Pancreas (tissue), 10 donors: ENCODE measurements at regions not wholly inside any gene's neighbourhood (a gene's known extent, or its start where the extent isn't known, plus 50 kb on each side); places are given as distances from the start of the nearest gene placed in this dataset.

ENCODE experiments used
- ATAC-seq, 4 donors: fragments of 200-7000 bp; cut with Tn5 transposase; one replicate each; pipeline versions ENCODE4 v1.8.0 to v1.9.1; 2020; ENCODE audit warnings: mild to moderate bottlenecking in 4 of 4, moderate library complexity in 4 of 4
- DNase-seq, 6 donors: peaks; one replicate each; pipeline ENCODE4 v3.0.0-alpha.2; 2020
- FAIRE-seq: peaks from 2 replicates; lab custom pipeline; 2012; peaks lifted over from hg19 to GRCh38; lab: Jason Lieb, UNC
- H3K27ac ChIP-seq, 4 donors: fragments of 200-600 bp; sonication (generic); 1 replicate in 3 of 4; 2 replicates in 1 of 4; pipeline versions ENCODE4 v1.5.0 to v1.8.0; 2020
- H3K27me3 ChIP-seq, 4 donors: fragments of 200-600 bp; one replicate each; pipeline ENCODE4 v1.8.0; 2021
- H3K36me3 ChIP-seq, 3 donors: fragments of 200-600 bp; sonication (generic) in 1 of 3; one replicate each; pipeline versions ENCODE4 v1.5.0 to v1.8.0; 2020 to 2021
- H3K4me1 ChIP-seq, 3 donors: fragments of 200-600 bp; one replicate each; pipeline ENCODE4 v1.8.0; 2021
- H3K4me3 ChIP-seq, 4 donors: fragments of 200-600 bp; sonication (generic) in 2 of 4; one replicate each; pipeline versions ENCODE4 v1.5.0 to v1.8.0; 2020 to 2021
- H3K9me3 ChIP-seq, 4 donors: fragments of 200-600 bp; one replicate each; pipeline ENCODE4 v1.8.0; 2021
- WGBS, 2 donors: extraction: QIAGEN DNeasy Blood & Tissue Kit; methylation state at CpG; one replicate each; pipeline ENCODE4 v1.1.7; 2013; 5-methylcytosine and 5-hydroxymethylcytosine counted together
- intact Hi-C, 3 donors: fragments of 100-400 bp; cut with DNase I; formaldehyde crosslinking; loops; one replicate each; pipeline versions ENCODE4 v1.11.1 to v1.14.2; 2022
- TF ChIP-seq, protein P1 (sequence below), 4 donors: fragments of 200-600 bp; sonication (generic) in 3 of 4; IDR thresholded peaks; one replicate each; pipeline versions ENCODE4 v1.5.0 to v1.8.0; 2021; ENCODE audit warnings: antibody characterized with exemption in 4 of 4
- donor health status: healthy with polysubstance abuse.
- donor health status: DM: no; HTN: no; CAD: no; lungs with moderate emphysema.
- donor health status: DM: no; HTN: no; CAD: no.
- donor health status: control.
- donor health status: control.
- donor health status: Bipolar disorder and iron deficiency.
- donor health status: DM: yes; HTN: yes; CAD: no.
- donor health status: DM: no; HTN: no; CAD: no.
- donor health status: DM: no; HTN: no; CAD: no.
- donor health status: DM: yes; HTN: yes; CAD: no.

GRCh38 chr17:36755586-36755985 is 154.2 kb downstream of the MRM1 start:
- FAIRE-seq (no peak), ATAC-seq (no peak), DNase-seq (no peak)
- 43 to 44% methylated on average over 10 of the region's 10 CpGs for WGBS, 2 donors
- no peaks in the 10 kb centered on the region for H3K27me3 ChIP-seq
- H3K4me3 ChIP-seq, result no peak overlapping the region
- no peaks in the 10 kb centered on the region for H3K36me3 ChIP-seq
- H3K27ac ChIP-seq, result no peak overlapping the region
- intact Hi-C loops, result no loop called here
- H3K9me3 ChIP-seq, result no peaks in the 10 kb centered on the region
- TF ChIP-seq, protein P1, sequence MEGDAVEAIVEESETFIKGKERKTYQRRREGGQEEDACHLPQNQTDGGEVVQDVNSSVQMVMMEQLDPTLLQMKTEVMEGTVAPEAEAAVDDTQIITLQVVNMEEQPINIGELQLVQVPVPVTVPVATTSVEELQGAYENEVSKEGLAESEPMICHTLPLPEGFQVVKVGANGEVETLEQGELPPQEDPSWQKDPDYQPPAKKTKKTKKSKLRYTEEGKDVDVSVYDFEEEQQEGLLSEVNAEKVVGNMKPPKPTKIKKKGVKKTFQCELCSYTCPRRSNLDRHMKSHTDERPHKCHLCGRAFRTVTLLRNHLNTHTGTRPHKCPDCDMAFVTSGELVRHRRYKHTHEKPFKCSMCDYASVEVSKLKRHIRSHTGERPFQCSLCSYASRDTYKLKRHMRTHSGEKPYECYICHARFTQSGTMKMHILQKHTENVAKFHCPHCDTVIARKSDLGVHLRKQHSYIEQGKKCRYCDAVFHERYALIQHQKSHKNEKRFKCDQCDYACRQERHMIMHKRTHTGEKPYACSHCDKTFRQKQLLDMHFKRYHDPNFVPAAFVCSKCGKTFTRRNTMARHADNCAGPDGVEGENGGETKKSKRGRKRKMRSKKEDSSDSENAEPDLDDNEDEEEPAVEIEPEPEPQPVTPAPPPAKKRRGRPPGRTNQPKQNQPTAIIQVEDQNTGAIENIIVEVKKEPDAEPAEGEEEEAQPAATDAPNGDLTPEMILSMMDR (IDR thresholded peaks at IDR 0.05), result no peak
- H3K4me1 ChIP-seq, result no peaks in the 10 kb centered on the region

- 66 to 83% methylated on average over 3 of the region's 3 CpGs for WGBS, 2 donors
These were observed 155.3 kb downstream of the MRM1 start for GRCh38 chr17:36756695-36757094.

DNA sequence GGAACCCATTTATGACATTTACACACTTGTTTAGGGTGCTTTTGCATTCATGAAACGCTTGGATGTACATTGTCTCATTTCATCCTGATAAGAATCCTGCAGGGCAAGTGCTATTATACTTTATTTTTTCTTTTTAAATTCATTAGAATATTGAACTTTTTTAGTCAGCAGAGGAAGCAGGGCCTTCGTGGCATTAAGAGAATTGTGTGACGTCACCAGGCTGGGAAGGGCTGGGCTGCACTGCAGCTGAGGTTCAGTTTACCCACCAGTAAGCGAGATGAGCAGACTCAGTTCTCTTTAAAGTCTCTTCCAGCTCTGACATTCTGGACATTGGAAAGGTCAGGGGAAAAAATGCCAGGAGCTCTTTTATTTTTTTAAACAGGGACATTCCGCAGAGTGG is 159.0 kb downstream of the MRM1 start:
- H3K4me1 ChIP-seq, result no peaks in the 10 kb centered on the region
- no peaks in the 10 kb centered on the region for H3K9me3 ChIP-seq
- no peaks in the 10 kb centered on the region for H3K27me3 ChIP-seq
- intact Hi-C loops, result no loop called here
- 47 to 57% methylated on average over 5 of the region's 5 CpGs for WGBS, 2 donors
- no peak for FAIRE-seq
- no peak for DNase-seq
- TF ChIP-seq, protein P1 (IDR thresholded peaks at IDR 0.05), result no peak
- H3K36me3 ChIP-seq, result no peaks in the 10 kb centered on the region
- no peak overlapping the region for H3K4me3 ChIP-seq
- ATAC-seq, result no peak
- H3K27ac ChIP-seq, result no peak overlapping the region

More at GRCh38 chr17:36756695-36757094, 155.3 kb downstream of the MRM1 start:
- TF ChIP-seq, protein P1 (IDR thresholded peaks at IDR 0.05), result no peak
- Histone ChIP-seq H3K4me3 (no peak overlapping the region), H3K9me3 (no peaks in the 10 kb centered on the region), H3K4me1 (no peaks in the 10 kb centered on the region), H3K27ac (no peak overlapping the region), H3K27me3 (no peaks in the 10 kb centered on the region), H3K36me3 (no peaks in the 10 kb centered on the region)
- intact Hi-C loops, result no loop called here
- no peak for DNase-seq
- FAIRE-seq, result no peak
- no peak for ATAC-seq

DNA sequence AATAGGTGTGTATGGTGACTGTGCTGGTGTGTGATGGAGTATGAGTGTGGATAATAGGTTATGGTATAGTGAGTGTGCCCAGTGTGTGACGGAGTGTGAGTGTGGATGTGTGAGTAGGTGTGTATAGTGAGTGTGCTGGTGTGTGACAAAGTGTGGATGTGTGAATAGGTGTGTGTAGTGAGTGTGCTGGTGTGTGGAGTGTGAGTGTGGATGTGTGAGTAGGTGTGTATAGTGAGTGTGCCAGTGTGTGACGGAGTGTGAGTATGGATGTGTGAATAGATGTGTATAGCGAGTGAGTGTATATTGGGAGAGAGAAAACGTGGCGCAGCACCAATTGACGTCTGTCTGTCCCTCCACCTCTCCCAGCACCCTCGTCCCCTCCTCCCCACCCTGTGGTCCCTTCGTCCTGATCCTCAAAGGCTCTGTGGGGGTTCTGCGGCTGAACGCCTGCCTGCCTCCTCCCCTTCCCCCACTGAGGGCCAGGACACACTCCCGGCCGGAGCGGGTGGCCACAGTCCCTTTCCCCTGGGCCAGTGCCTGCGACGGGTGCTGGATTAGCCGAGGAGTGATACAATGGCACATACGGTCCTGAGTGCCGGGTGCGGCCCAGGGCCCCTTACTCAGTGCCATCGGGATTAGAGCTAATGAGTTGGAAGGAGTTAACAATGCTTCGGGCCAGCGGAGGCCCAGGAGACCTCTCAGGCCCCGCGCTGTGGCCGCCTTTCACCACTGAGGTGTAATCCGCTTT is 160.0 kb downstream of the MRM1 start:
- DNase-seq (no peak), FAIRE-seq (no peak), ATAC-seq (no peak)
- TF ChIP-seq, protein P1 (IDR thresholded peaks at IDR 0.05), result no peak
- Histone ChIP-seq H3K36me3 (no peaks in the 10 kb centered on the region), H3K27ac (no peak overlapping the region), H3K9me3 (no peaks in the 10 kb centered on the region), H3K4me1 (no peaks in the 10 kb centered on the region), H3K27me3 (no peaks in the 10 kb centered on the region), H3K4me3 (no peak overlapping the region)
- intact Hi-C loops, result no loop called here
- 60 to 62% methylated on average over 26 of the region's 26 CpGs for WGBS, 2 donors

- DNase-seq (no peak), FAIRE-seq (no peak), ATAC-seq (no peak)
- Histone ChIP-seq H3K4me3 (no peak overlapping the region), H3K27ac (no peak overlapping the region), H3K9me3 (no peaks in the 10 kb centered on the region), H3K27me3 (no peaks in the 10 kb centered on the region), H3K4me1 (no peaks in the 10 kb centered on the region), H3K36me3 (no peaks in the 10 kb centered on the region)
- TF ChIP-seq, protein P1 (IDR thresholded peaks at IDR 0.05), result no peak
- intact Hi-C loops, result no loop called here
- 28% methylated on average over 18 of the region's 18 CpGs for WGBS, 2 donors
These were observed 164.2 kb downstream of the MRM1 start for GRCh38 chr17:36765436-36766043.
